ENCODE measurements at regions not wholly inside any gene's neighbourhood (a gene's known extent, or its start where the extent isn't known, plus 50 kb on each side); places are given as distances from the start of the nearest gene placed in this dataset.

GRCh38 chr18:61727241-61728193 lies 165.3 kb downstream of the RNF152 start:
- no peak overlapping the region for H2AFZ ChIP-seq (ENCODE audit: low read length)
- H3K4me1 ChIP-seq (ENCODE audit: insufficient read depth, low read length): no peaks in the 10 kb centered on the region
- no peak overlapping the region for H3K23ac ChIP-seq (ENCODE audit: insufficient read length, low read depth, low read length)
- H3K27ac ChIP-seq (ENCODE audit: insufficient read length, low read depth, low read length): no peak overlapping the region
- no peak overlapping the region for H4K5ac ChIP-seq (ENCODE audit: insufficient read length, low read depth, low read length)
- no peak overlapping the region for H3K14ac ChIP-seq (ENCODE audit: insufficient read depth, low read length)
- no peaks in the 10 kb centered on the region for H3K79me1 ChIP-seq (ENCODE audit: insufficient read depth, low read depth, low read length, poor library complexity, severe bottlenecking)
- H3K27me3 Mint-ChIP-seq (ENCODE audit: low read depth): no peaks in the 10 kb centered on the region; the same call in 1 of the 2 replicates
- no peaks in the 10 kb centered on the region for H3K23me2 ChIP-seq (ENCODE audit: insufficient read length, low read depth, low read length, poor library complexity, severe bottlenecking)
- peaks cover 12 to 13% of the 10 kb centered on the region in 2 experiments; a peak in 4 of 5 replicates for H3K9me3 Mint-ChIP-seq
- H3K4ac ChIP-seq (ENCODE audit: low read depth, low read length): no peak overlapping the region
- no peak overlapping the region for H3K9ac ChIP-seq (ENCODE audit: extremely low read depth, insufficient read length, low read length)
- no peak overlapping the region for H3T11ph ChIP-seq (ENCODE audit: low read length)
- no peak overlapping the region for H2BK12ac ChIP-seq (ENCODE audit: insufficient read length, low read depth, low read length)
- H4K91ac ChIP-seq (ENCODE audit: insufficient read length, low read depth, low read length): no peak overlapping the region
- H3K9me3 ChIP-seq (ENCODE audit: control insufficient read depth, low read depth, low read length): no peaks in the 10 kb centered on the region
- H2BK120ac ChIP-seq (ENCODE audit: low read depth, low read length, poor library complexity, severe bottlenecking): no peak overlapping the region
- no peaks in the 10 kb centered on the region for H3K79me2 ChIP-seq (ENCODE audit: insufficient read depth, low read length)
- H3K4me3 Mint-ChIP-seq: no peak overlapping the region
- no CpG with 5 or more reads among the region's 4 CpGs for WGBS (ENCODE audit: extremely low coverage, insufficient read length, low lambda C conversion rate)
- H3K18ac ChIP-seq (ENCODE audit: insufficient read length, low read depth, low read length): no peak overlapping the region
- H4K8ac ChIP-seq (replicated peaks; ENCODE audit: insufficient read length, low read depth, low read length): no peak overlapping the region
- no peak overlapping the region for H2BK5ac ChIP-seq (ENCODE audit: insufficient read length, low read length)
- H2BK20ac ChIP-seq (ENCODE audit: low read depth, low read length, poor library complexity, severe bottlenecking): no peak overlapping the region
- no peaks in the 10 kb centered on the region for H3K4me1 Mint-ChIP-seq
- no peaks in the 10 kb centered on the region for H3K27me3 ChIP-seq (ENCODE audit: insufficient read depth, low read length)
- no peak overlapping the region for H2BK15ac ChIP-seq (ENCODE audit: low read depth, low read length)
- no peak overlapping the region for H2AK5ac ChIP-seq (ENCODE audit: insufficient read length, low read length)
- no peak overlapping the region for H3K4me2 ChIP-seq (ENCODE audit: insufficient read depth, insufficient read length, low read length)
- H3K27ac Mint-ChIP-seq: no peak overlapping the region
- no peak for DNase-seq
- no peak overlapping the region for H3K56ac ChIP-seq (ENCODE audit: insufficient read length, low read depth, low read length)
- TF ChIP-seq CTCF (conservative IDR thresholded peaks at IDR 0.05): no peak
- peaks cover 3 to 15% (median 15%) of the 10 kb centered on the region in 3 experiments; a peak in 6 of 7 replicates for H3K36me3 Mint-ChIP-seq (ENCODE audit: insufficient read depth in 1 of 3, low read depth in 3 of 3)
- no peaks in the 10 kb centered on the region for H4K20me1 ChIP-seq (ENCODE audit: control insufficient read depth, insufficient read depth, insufficient read length)
